ENCODE measurements at regions not wholly inside any gene's neighbourhood (a gene's known extent, or its start where the extent isn't known, plus 50 kb on each side); places are given as distances from the start of the nearest gene placed in this dataset.
A peak's percentile ranks its signal among the peaks of the same experiment; 100 is the strongest.
"Not testable (repeated sequence)": the region's sequence is repeated elsewhere in the genome, so short reads cannot be mapped to it uniquely, and the experiment has no call there.

DNA sequence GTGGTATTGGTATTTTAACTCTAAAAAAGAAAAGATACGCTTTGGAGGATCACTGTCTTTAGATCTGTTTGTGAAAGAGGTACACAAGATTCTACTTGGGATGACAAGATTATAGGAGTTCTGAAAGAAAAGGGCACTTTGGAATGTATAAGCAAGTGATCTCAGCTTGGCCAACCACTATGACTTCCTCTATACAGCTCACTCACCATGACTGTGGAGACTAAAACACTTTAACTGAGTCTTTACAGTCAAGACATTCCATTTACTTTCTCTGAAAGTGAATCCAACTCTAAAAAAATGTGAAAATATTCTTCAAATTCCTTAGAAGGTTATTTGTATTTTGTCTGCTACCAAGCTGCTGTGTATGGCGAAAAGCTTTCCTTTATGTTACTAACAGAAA is 181.7 kb upstream of the KCTD7 start:
- H3K4me1 Mint-ChIP-seq (ENCODE audit: low read depth); H3K4me3 Mint-ChIP-seq; H3K9me3 Mint-ChIP-seq: not testable (repeated sequence)

DNA sequence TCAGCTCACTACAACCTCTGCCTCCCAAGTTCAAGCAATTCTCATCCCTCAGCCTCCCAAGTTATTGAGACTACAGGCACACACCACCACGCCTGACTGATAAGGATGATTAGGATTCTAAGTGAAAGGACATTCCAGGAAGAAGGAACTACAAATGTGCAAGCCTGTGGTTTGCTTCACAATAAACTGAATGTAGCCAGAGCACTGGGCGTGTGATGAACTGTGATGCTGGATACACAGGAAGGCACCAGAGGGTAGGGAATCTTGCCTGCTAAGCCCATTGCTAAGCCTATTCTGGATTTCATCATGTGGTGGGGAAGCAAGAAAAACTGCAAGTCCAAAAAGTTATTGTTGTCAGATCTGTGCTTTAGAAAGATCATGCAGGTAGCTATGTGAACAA is 177.9 kb upstream of the KCTD7 start:
- not testable (repeated sequence) for H3K4me3 Mint-ChIP-seq, DNase-seq, H3K9me3 Mint-ChIP-seq, H3K27me3 Mint-ChIP-seq, H3K27ac Mint-ChIP-seq
- Mint-ChIP-seq H3K36me3 (ENCODE audit: low read depth) (peaks cover 31% of the 10 kb centered on the region), H3K4me1 (ENCODE audit: low read depth) (peaks cover 14% of the 10 kb centered on the region)

More for the DNA sequence above, 181.7 kb upstream of the KCTD7 start:
- H3K27ac Mint-ChIP-seq, H3K27me3 Mint-ChIP-seq, DNase-seq: not testable (repeated sequence)
- H3K36me3 Mint-ChIP-seq (ENCODE audit: low read depth) = peaks cover 21% of the 10 kb centered on the region

DNA sequence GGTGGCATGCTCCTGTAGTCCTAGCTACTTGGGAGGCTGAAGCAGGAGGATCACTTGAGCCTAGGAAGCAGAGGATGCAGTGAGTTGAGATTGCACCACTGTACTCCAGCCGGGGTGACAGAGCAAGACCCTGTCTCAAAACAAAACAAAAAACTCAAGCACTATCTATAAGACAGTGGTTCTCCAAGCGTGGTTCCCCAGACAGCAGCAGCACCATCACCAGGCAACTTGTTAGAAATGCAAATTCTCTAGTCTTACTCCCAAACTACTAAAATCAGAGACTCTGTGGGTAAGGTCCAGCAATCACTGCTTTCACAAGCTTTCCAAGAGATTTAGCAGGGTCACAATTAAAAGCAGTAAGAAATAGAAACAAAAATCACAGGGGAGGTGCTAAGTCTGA is 177.0 kb upstream of the KCTD7 start:
- H3K27ac Mint-ChIP-seq, H3K9me3 Mint-ChIP-seq, H3K4me3 Mint-ChIP-seq, H3K27me3 Mint-ChIP-seq, DNase-seq: not testable (repeated sequence)
- peaks cover 14% of the 10 kb centered on the region for H3K4me1 Mint-ChIP-seq (ENCODE audit: low read depth)
- H3K36me3 Mint-ChIP-seq (ENCODE audit: low read depth) = peaks cover 30% of the 10 kb centered on the region

DNA sequence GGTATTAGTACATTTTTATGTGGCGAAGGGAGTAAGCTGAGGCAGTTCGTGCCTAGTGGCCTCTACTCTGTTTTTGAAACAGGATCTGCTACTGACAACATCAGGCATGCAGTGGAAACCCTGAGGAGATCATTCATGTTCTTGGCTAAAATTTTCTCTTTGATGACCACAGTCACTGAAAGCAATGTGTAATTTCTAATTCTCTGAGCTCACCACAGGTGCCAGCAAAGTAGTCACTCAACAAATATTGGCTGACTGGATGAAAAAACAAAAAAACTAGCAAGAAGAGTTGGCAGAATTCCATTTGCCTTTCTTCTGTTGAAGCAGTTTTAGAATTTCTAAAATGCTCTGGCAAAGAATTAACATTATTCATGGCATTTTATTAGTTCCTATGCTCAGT is 176.5 kb upstream of the KCTD7 start:
- H3K4me1 Mint-ChIP-seq (ENCODE audit: low read depth) = peaks cover 14% of the 10 kb centered on the region
- no peak for DNase-seq
- no peak overlapping the region for H3K4me3 Mint-ChIP-seq
- peaks cover 27% of the 10 kb centered on the region for H3K36me3 Mint-ChIP-seq (ENCODE audit: low read depth)
- H3K9me3 Mint-ChIP-seq = no peaks in the 10 kb centered on the region
- no peaks in the 10 kb centered on the region for H3K27me3 Mint-ChIP-seq
- no peak overlapping the region for H3K27ac Mint-ChIP-seq

DNA sequence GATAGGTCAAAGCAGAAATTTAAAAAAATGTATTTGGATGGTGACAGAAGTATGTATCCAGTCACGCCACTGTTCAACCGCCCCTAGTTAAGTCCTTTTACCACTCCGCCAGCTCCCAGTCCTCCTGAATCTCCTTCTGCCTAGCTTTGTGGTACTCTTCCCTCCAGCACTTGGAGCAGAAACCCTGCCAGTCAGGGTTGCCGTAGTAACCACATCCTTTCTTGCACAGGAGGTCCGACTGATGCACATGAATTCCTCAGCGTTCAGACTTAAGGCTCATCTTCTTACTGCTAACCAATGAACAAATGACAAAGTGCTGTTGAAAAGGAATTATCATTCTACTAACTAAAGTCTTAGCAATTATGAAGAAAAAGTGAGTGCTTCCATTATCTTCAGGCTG is 175.3 kb upstream of the KCTD7 start:
- H3K4me1 Mint-ChIP-seq (ENCODE audit: low read depth) = peaks cover 14% of the 10 kb centered on the region
- H3K36me3 Mint-ChIP-seq (ENCODE audit: low read depth) = peaks cover 25% of the 10 kb centered on the region
- no peak overlapping the region for H3K27ac Mint-ChIP-seq
- H3K9me3 Mint-ChIP-seq = no peaks in the 10 kb centered on the region
- H3K4me3 Mint-ChIP-seq = no peak overlapping the region
- no peak for DNase-seq
- no peaks in the 10 kb centered on the region for H3K27me3 Mint-ChIP-seq

DNA sequence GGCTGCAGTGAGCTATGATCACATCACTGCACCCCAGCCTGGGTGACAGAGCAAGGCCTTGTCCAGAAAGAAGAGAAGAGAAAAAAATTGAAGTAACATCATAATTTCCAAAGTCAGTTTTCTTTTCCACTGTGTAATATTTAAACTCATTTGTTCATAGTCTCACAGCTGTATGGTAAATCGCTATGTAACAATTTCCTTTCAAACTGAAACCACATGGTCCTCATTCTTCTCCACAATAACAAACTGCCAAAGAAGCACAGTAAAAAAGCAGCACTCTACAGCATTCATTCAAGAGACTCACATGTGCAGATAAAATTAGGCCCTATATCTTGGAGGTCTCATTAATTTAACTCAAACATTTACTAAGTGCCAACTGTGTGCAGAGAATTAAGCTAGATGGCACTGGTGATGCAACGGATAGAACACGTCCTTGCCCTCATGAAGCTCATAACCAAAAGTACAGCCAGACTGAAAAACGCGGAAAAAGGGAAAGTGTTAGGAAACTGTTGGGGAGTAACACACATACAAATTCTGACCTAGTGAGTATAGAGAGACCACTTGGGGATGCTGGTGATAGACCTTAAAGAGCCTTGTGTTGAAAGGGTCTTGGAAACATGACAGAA is 174.0 kb upstream of the KCTD7 start:
- Mint-ChIP-seq H3K9me3 (no peaks in the 10 kb centered on the region), H3K36me3 (ENCODE audit: low read depth) (peaks cover 11% of the 10 kb centered on the region), H3K27ac (peak overlapping the region; percentile 13), H3K27me3 (no peaks in the 10 kb centered on the region), H3K4me3 (no peak overlapping the region), H3K4me1 (ENCODE audit: low read depth) (peaks cover 21% of the 10 kb centered on the region)
- no peak for DNase-seq

DNA sequence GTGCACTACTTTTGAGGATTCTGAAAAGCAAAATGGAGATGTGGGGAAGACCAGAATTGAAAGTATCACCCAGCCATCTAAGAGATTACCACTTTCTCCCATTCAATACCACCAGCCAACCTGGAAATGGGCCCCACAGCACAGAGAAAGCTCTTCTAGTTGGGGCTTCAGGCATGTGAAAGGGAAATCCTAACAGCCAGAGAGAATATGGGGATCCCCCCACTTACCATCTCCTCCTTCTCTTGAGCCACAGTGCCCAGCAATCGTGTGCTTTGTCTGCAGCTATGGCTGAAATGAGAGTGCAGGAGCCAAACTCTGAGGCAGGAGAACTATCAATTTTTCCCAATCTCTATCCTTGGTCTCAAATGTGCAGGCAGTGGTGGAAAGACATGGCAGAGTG is 173.2 kb upstream of the KCTD7 start:
- H3K27ac Mint-ChIP-seq; H3K36me3 Mint-ChIP-seq (ENCODE audit: low read depth); H3K4me3 Mint-ChIP-seq; H3K27me3 Mint-ChIP-seq; H3K9me3 Mint-ChIP-seq; DNase-seq: not testable (repeated sequence)
- peaks cover 26% of the 10 kb centered on the region for H3K4me1 Mint-ChIP-seq (ENCODE audit: low read depth)

DNA sequence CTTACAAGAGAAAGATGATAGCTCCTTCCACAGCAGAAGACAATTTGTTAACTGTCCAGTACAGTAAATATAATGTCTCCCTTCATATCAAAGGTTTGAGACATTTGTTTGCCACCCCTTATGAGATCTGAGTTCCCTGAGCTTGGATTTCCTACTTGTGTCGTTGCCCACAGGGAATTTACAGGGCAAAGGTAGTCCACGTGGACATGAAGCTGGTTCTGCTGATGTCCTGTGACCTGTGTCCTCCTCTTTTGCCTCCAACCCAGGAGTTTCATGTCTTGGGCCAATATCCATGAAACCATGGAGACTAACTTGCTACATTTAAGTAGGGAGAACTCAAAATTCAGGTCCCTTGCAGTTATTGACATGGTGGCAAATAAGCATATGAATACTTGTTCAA is 172.2 kb upstream of the KCTD7 start:
- H3K27me3 Mint-ChIP-seq; DNase-seq; H3K9me3 Mint-ChIP-seq; H3K36me3 Mint-ChIP-seq (ENCODE audit: low read depth); H3K4me3 Mint-ChIP-seq; H3K27ac Mint-ChIP-seq: not testable (repeated sequence)
- peaks cover 35% of the 10 kb centered on the region for H3K4me1 Mint-ChIP-seq (ENCODE audit: low read depth)

DNA sequence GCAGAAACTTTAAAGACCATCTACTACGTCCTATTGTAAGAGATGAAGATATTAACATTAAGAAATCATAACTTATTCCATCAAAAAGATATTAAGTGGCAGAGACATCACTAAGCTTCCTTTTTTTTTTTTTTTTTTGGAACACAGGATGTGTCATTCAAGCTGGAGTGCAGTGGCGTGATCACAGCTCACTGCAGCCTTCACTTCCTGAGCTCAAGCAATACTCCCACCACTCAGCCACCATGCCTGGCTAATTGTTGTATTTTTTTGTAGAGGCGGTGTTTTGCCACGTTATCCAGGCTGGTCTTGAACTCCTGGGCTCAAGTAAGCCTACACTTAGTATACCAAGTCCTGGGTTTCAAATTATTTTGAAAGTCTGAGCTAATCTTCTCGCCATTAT is 169.7 kb upstream of the KCTD7 start:
- H3K27me3 Mint-ChIP-seq; H3K9me3 Mint-ChIP-seq; DNase-seq; H3K4me3 Mint-ChIP-seq; H3K27ac Mint-ChIP-seq; H3K36me3 Mint-ChIP-seq (ENCODE audit: low read depth): not testable (repeated sequence)
- peaks cover 35% of the 10 kb centered on the region for H3K4me1 Mint-ChIP-seq (ENCODE audit: low read depth)

DNA sequence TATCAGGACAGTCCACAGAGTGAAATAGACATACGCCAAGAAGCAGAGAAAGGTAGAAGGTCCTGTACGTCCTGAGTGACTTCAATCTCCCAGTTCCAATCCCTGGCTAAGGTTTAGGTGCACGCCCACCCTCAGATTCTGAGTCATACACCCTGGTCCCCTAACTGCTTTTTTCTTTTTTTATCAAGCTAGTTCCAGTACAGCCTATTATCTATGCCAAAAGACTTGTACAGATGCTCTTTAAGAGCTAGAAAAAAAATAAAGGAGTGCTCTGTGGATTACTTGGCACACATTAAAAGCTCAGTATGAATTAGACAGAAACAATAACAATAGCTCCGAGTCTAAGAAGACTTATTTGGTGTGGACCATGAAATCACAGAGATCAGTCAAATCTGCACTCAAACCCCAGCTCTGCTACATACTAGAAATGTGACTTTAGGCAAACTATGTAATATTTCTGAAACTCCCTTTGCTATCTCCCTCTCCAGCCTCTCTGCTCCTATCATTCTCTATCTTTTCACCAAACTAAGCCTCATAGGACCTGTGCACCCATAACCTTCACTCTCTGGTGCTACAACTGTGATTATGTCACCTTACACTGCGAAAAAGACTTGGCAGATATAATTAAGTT is 168.8 kb upstream of the KCTD7 start:
- not testable (repeated sequence) for H3K27ac Mint-ChIP-seq; DNase-seq; H3K27me3 Mint-ChIP-seq; H3K36me3 Mint-ChIP-seq (ENCODE audit: low read depth); H3K9me3 Mint-ChIP-seq; H3K4me3 Mint-ChIP-seq
- H3K4me1 Mint-ChIP-seq (ENCODE audit: low read depth) = peaks cover 27% of the 10 kb centered on the region

DNA sequence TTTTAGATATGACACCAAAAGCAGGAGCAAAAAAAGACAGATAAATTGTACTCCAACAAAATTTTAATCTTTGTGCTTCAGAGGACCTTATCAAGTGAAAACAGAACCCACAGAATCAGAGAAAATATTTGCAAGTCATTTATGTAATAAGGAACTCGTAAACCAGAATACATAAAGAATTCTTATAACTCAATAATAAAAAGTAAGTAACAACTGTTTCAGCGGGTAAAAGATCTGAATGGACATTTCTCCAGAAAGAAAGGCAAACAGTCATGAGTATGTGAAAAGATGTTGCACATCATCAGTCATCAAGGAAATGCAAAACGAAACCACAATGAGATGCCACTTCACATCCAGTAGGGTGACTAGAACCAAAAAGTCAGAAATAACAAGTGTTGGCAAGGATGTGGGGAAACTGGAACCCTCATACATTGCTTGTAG is 167.7 kb upstream of the KCTD7 start:
- no peak overlapping the region for H3K27ac Mint-ChIP-seq

DNA sequence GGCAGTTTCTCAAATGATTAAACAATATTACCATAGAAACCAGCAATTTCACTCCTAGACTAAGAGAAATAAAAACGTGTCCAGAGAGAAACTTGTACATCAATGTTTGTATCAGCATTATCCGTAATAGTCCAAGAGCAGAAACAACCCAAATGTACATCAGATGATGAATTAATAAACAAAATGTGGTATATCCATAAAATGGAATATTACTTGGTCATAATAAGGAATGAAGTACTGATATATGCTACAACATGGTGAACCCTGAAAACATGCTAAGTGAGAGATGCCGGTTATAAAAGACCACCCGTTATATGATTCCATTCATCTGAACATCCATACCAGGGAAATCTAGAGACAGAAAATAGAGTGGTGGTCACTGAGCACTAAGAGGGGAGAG is 167.3 kb upstream of the KCTD7 start:
- not testable (repeated sequence) for H3K27me3 Mint-ChIP-seq; H3K4me3 Mint-ChIP-seq; DNase-seq; H3K27ac Mint-ChIP-seq; H3K9me3 Mint-ChIP-seq; H3K36me3 Mint-ChIP-seq (ENCODE audit: low read depth)
- H3K4me1 Mint-ChIP-seq (ENCODE audit: low read depth) = peaks cover 21% of the 10 kb centered on the region

More for the DNA sequence above, 167.7 kb upstream of the KCTD7 start:
- Mint-ChIP-seq H3K27me3 (no peaks in the 10 kb centered on the region), H3K36me3 (ENCODE audit: low read depth) (peaks cover 4% of the 10 kb centered on the region), H3K9me3 (peaks cover 4% of the 10 kb centered on the region), H3K4me3 (no peak overlapping the region), H3K4me1 (ENCODE audit: low read depth) (peaks cover 21% of the 10 kb centered on the region)
- no peak for DNase-seq

DNA sequence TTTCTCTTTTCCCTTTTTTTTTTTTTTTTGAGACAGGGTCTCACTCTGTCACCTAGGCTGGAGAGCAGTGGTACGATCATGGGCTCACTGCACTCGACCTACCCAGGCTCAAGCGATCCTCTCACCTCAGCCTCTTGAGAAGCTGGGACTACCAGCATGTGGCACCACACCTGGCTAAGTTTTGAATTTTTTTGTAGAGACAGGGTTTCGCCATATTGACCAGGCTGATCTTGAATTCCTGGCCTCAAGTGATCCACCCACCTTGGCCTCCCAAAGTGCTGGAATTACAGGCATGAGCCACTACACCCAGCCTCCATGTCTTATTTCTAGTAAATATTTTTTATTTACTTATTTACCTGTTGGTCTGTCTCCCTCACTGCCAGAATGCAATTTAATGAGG is 165.8 kb upstream of the KCTD7 start:
- not testable (repeated sequence) for H3K4me3 Mint-ChIP-seq; H3K9me3 Mint-ChIP-seq; H3K27me3 Mint-ChIP-seq; H3K36me3 Mint-ChIP-seq (ENCODE audit: low read depth); DNase-seq; H3K27ac Mint-ChIP-seq
- H3K4me1 Mint-ChIP-seq (ENCODE audit: low read depth) = peaks cover 21% of the 10 kb centered on the region

DNA sequence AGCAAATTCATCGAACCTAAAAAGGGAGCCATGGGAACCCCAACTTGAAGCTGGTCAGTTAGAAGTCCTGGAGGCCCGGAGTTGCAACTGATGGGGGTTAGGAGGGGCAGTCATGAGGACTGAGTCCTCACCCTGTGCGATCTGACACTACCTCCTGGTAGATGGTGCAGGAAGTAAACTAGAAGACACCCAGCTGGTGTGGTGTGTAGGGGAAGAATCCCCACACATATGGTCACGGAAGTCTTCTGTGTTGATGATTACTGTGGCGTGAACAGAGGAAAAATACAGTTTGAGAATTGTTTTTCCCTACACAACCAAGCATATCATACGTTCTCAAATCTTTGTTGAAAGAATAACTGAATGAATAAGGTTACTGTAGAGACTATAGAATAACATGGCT is 164.6 kb upstream of the KCTD7 start:
- Mint-ChIP-seq H3K4me3 (no peak overlapping the region), H3K27me3 (no peaks in the 10 kb centered on the region), H3K4me1 (ENCODE audit: low read depth) (peaks cover 20% of the 10 kb centered on the region), H3K27ac (no peak overlapping the region), H3K9me3 (peaks cover 4% of the 10 kb centered on the region), H3K36me3 (ENCODE audit: low read depth) (peaks cover 4% of the 10 kb centered on the region)
- no peak for DNase-seq

DNA sequence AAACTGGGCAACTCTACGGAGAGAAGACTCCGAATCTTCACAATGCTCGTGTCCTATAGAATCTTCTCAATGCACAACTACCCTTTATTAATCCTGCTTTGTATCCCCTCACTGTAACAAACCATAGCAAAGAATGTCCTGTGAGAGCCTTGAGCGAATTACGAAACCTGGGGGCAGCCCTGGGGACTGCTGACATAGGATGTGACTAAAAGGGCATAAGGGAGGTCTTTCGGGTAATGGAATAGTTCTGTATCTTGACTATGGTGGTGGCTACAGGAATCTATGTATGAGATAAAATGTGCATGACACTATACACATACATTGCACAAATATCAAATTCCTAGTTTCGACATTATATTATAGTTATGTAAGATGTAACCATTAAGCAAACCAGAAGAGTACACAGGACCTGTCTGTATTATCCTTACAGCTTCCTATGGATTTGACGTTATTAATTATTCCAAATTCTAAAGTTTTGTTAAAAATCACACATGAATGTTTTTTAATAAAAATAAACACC is 162.5 kb upstream of the KCTD7 start:
- Mint-ChIP-seq H3K4me3 (no peak overlapping the region), H3K27me3 (no peaks in the 10 kb centered on the region), H3K27ac (no peak overlapping the region), H3K36me3 (ENCODE audit: low read depth) (peaks cover 4% of the 10 kb centered on the region), H3K9me3 (peaks cover 4% of the 10 kb centered on the region), H3K4me1 (ENCODE audit: low read depth) (peaks cover 2% of the 10 kb centered on the region)
- DNase-seq = no peak

All from activated T-cell treated with anti-CD3 and anti-CD28 coated beads, Interleukin-2, amount 50 U/mL, for 24 hours (primary cell).